HCEC 1CT (cell line): ENCODE measurements at regions not wholly inside any gene's neighbourhood (a gene's known extent, or its start where the extent isn't known, plus 50 kb on each side); places are given as distances from the start of the nearest gene placed in this dataset.

Source experiments
- DNase-seq: peaks from one replicate; pipeline ENCODE4 v3.0.0-alpha.2; 2017

GRCh38 chr14:29043737-29044136 lies 277.1 kb downstream of the FOXG1 start:
- no peak for DNase-seq

GRCh38 chr14:29045237-29045636 lies 278.6 kb downstream of the FOXG1 start:
- DNase-seq: no peak

- no peak for DNase-seq
Measured at GRCh38 chr14:29054119-29054518, 287.5 kb downstream of the FOXG1 start.

GRCh38 chr14:29056041-29056566 lies 289.5 kb downstream of the FOXG1 start:
- no peak for DNase-seq

- DNase-seq: no peak
Measured at GRCh38 chr14:29061702-29062101, 295.1 kb downstream of the FOXG1 start.

GRCh38 chr14:29062466-29062865 lies 295.9 kb downstream of the FOXG1 start:
- DNase-seq: no peak

GRCh38 chr14:29062976-29063375 lies 296.4 kb downstream of the FOXG1 start:
- no peak for DNase-seq

- DNase-seq: no peak
Measured at GRCh38 chr14:29064305-29064900, 297.8 kb downstream of the FOXG1 start.

- no peak for DNase-seq
Measured at GRCh38 chr14:29069228-29069627, 302.6 kb downstream of the FOXG1 start.

GRCh38 chr14:29075761-29076160 lies 309.2 kb downstream of the FOXG1 start:
- DNase-seq: no peak

- DNase-seq: no peak
Measured at GRCh38 chr14:29077916-29078315, 311.3 kb downstream of the FOXG1 start.

GRCh38 chr14:29078810-29079522 lies 312.4 kb downstream of the FOXG1 start:
- no peak for DNase-seq

GRCh38 chr14:29085546-29085945 lies 319.0 kb downstream of the FOXG1 start:
- DNase-seq: peak; percentile 32

GRCh38 chr14:29089849-29090248 lies 323.3 kb downstream of the FOXG1 start:
- DNase-seq: no peak

- DNase-seq: no peak
Measured at GRCh38 chr14:29092121-29092520, 325.5 kb downstream of the FOXG1 start.

- DNase-seq: no peak
Measured at GRCh38 chr14:29097476-29097875, 330.9 kb downstream of the FOXG1 start.

- no peak for DNase-seq
Measured at GRCh38 chr14:29098656-29099055, 332.1 kb downstream of the FOXG1 start.

- no peak for DNase-seq
Measured at GRCh38 chr14:29102266-29102665, 335.7 kb downstream of the FOXG1 start.

GRCh38 chr14:29102996-29103395 lies 336.4 kb downstream of the FOXG1 start:
- DNase-seq: peak; percentile 31

GRCh38 chr14:29108908-29109307 lies 342.3 kb downstream of the FOXG1 start:
- DNase-seq: no peak

- no peak for DNase-seq
Measured at GRCh38 chr14:29109589-29109988, 343.0 kb downstream of the FOXG1 start.

- DNase-seq: no peak
Measured at GRCh38 chr14:29111554-29111953, 345.0 kb downstream of the FOXG1 start.

GRCh38 chr14:29123017-29123416 lies 356.4 kb downstream of the FOXG1 start:
- DNase-seq: no peak

- DNase-seq: peak; percentile 6
Measured at GRCh38 chr14:29126361-29126760, 359.8 kb downstream of the FOXG1 start.

- DNase-seq: no peak
Measured at GRCh38 chr14:29126865-29127264, 360.3 kb downstream of the FOXG1 start.
